GM23338 (cell line): ENCODE measurements at regions not wholly inside any gene's neighbourhood (a gene's known extent, or its start where the extent isn't known, plus 50 kb on each side); places are given as distances from the start of the nearest gene placed in this dataset.

Experiments
- ATAC-seq: fragments of 200-7000 bp; cut with Tn5 transposase; 3 replicates; pipeline ENCODE4 v1.9.1; 2020
- DNase-seq: peaks from one replicate; pipeline ENCODE4 v3.0.0-alpha.2; 2015; ENCODE audit warnings: low spot score
- H2AFZ ChIP-seq: fragments of 200-600 bp; sonication (generic); 2 replicates; pipeline ENCODE4 v1.8.0; 2016; ENCODE audit warnings: antibody characterized with exemption, mild to moderate bottlenecking, moderate library complexity
- H3F3A ChIP-seq: fragments of 200-600 bp; sonication (generic); replicated peaks from 2 replicates; pipeline ENCODE4 v1.8.0; 2017; ENCODE audit warnings: antibody characterized with exemption, mixed run types, low read depth
- H3K27ac ChIP-seq: fragments of 200-600 bp; sonication (generic); 2 replicates; pipeline ENCODE4 v1.6.1; 2016; ENCODE audit warnings: low read depth
- H3K27me3 ChIP-seq: fragments of 200-600 bp; sonication (generic); 2 replicates; pipeline ENCODE4 v1.8.0; 2016; ENCODE audit warnings: mild to moderate bottlenecking, mixed run types, moderate library complexity; ENCODE audit not compliant: insufficient read depth
- H3K36me3 ChIP-seq: fragments of 200-600 bp; sonication (generic); 2 replicates; pipeline ENCODE4 v1.8.0; 2016; ENCODE audit warnings: mild to moderate bottlenecking; ENCODE audit not compliant: insufficient read depth
- H3K4me1 ChIP-seq: fragments of 200-600 bp; sonication (generic); 2 replicates; pipeline ENCODE4 v1.8.0; 2016; ENCODE audit warnings: mild to moderate bottlenecking, moderate library complexity; ENCODE audit not compliant: insufficient read depth
- H3K4me2 ChIP-seq: fragments of 200-600 bp; sonication (generic); 2 replicates; pipeline ENCODE4 v1.7.1; 2017; ENCODE audit warnings: mixed run types
- H3K4me3 ChIP-seq: fragments of 200-600 bp; sonication (generic); 2 replicates; pipeline ENCODE4 v1.6.1; 2016; ENCODE audit warnings: mixed run types
- H3K79me2 ChIP-seq: fragments of 200-600 bp; sonication (generic); replicated peaks from 2 replicates; pipeline ENCODE4 v1.8.0; 2017; ENCODE audit warnings: mild to moderate bottlenecking; ENCODE audit not compliant: insufficient read depth
- H3K9me2 ChIP-seq: fragments of 200-600 bp; sonication (generic); 2 replicates; pipeline ENCODE4 v1.8.0; 2017; ENCODE audit not compliant: insufficient read depth
- H4K20me1 ChIP-seq: fragments of 200-600 bp; sonication (generic); replicated peaks from 2 replicates; pipeline ENCODE4 v1.8.0; 2017; ENCODE audit warnings: mild to moderate bottlenecking; ENCODE audit not compliant: insufficient read depth
- H3K27ac Mint-ChIP-seq: 2 replicates; pipeline ENCODE4 v1.8.0; 2020; ENCODE audit warnings: inconsistent platforms, mild to moderate bottlenecking, moderate library complexity, mixed read lengths
- H3K27me3 Mint-ChIP-seq: 3 replicates; pipeline ENCODE4 v1.8.0; 2022; ENCODE audit warnings: low read depth, mild to moderate bottlenecking, moderate library complexity, mixed read lengths, inconsistent platforms; ENCODE audit not compliant: insufficient read depth, poor library complexity
- H3K36me3 Mint-ChIP-seq: 3 replicates; pipeline ENCODE4 v1.8.0; 2021; ENCODE audit warnings: low read depth, mild to moderate bottlenecking, inconsistent platforms, moderate library complexity, mixed read lengths
- H3K4me1 Mint-ChIP-seq: 3 replicates; pipeline ENCODE4 v1.8.0; 2020; ENCODE audit warnings: mild to moderate bottlenecking, inconsistent platforms, mixed read lengths
- H3K4me3 Mint-ChIP-seq: 3 replicates; pipeline ENCODE4 v1.8.0; 2021; ENCODE audit warnings: moderate library complexity, mild to moderate bottlenecking, inconsistent platforms, mixed read lengths
- H3K9me3 Mint-ChIP-seq: 3 replicates; pipeline ENCODE4 v1.8.0; 2020; ENCODE audit warnings: moderate library complexity, mild to moderate bottlenecking, inconsistent platforms, mixed read lengths
- CREB1 ChIP-seq: fragments of 250-450 bp; sonication (Bioruptor Pico); IDR thresholded peaks from 2 replicates; pipeline ENCODE4 v1.5.0; 2020; ENCODE audit warnings: low read depth, mild to moderate bottlenecking, moderate library complexity
- EZH2 ChIP-seq: fragments of 200-600 bp; sonication (generic); IDR thresholded peaks from one replicate; pipeline ENCODE4 v1.8.0; 2017; ENCODE audit warnings: antibody characterized with exemption, mild to moderate bottlenecking, low read depth; ENCODE audit not compliant: unreplicated experiment
- JUNB ChIP-seq: IDR thresholded peaks from one replicate; pipeline ENCODE4 v1.6.1; 2016; ENCODE audit warnings: antibody characterized with exemption; ENCODE audit not compliant: unreplicated experiment
- NANOG ChIP-seq: IDR thresholded peaks from 2 replicates; pipeline ENCODE4 v1.6.1; 2016; ENCODE audit warnings: antibody characterized with exemption, borderline replicate concordance
- POLR2AphosphoS5 ChIP-seq: IDR thresholded peaks from 2 replicates; pipeline ENCODE4 v1.6.1; 2016; ENCODE audit warnings: antibody characterized with exemption, low read depth
- STAT1 ChIP-seq: IDR thresholded peaks from one replicate; pipeline ENCODE4 v1.6.1; 2016; ENCODE audit warnings: antibody characterized with exemption; ENCODE audit not compliant: unreplicated experiment
- TF ChIP-seq, protein P1 (sequence below): fragments of 250-450 bp; sonication (Bioruptor Pico); IDR thresholded peaks from 2 replicates; pipeline ENCODE4 v1.5.0; 2020; ENCODE audit warnings: mild to moderate bottlenecking, moderate library complexity

DNA sequence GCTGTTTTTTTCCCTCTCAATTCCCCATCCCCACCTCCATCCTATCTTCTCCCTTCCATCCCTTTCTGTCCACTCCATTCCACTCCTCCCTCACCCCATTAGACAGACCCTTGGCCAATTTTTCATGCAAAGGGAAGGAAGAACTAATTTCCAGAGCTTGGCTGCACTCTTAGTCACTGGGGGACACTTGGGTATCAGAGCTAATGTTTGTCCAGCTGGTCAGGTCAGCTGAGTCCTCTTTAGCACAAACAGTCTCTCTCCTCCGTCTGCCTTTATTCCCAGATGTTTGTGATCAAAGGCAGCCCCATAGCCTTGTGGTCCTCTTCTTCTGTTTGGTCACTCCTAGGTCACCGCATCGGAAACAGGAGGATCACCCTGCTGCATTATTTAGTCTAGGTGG, 148.5 kb downstream of the NMUR2 start:
- TF ChIP-seq EZH2: no peak
- no peak for TF ChIP-seq STAT1
- TF ChIP-seq CREB1 (CRISPR knock-in tag): no peak
- TF ChIP-seq NANOG: no peak
- no peak for TF ChIP-seq JUNB
- TF ChIP-seq, protein P1, sequence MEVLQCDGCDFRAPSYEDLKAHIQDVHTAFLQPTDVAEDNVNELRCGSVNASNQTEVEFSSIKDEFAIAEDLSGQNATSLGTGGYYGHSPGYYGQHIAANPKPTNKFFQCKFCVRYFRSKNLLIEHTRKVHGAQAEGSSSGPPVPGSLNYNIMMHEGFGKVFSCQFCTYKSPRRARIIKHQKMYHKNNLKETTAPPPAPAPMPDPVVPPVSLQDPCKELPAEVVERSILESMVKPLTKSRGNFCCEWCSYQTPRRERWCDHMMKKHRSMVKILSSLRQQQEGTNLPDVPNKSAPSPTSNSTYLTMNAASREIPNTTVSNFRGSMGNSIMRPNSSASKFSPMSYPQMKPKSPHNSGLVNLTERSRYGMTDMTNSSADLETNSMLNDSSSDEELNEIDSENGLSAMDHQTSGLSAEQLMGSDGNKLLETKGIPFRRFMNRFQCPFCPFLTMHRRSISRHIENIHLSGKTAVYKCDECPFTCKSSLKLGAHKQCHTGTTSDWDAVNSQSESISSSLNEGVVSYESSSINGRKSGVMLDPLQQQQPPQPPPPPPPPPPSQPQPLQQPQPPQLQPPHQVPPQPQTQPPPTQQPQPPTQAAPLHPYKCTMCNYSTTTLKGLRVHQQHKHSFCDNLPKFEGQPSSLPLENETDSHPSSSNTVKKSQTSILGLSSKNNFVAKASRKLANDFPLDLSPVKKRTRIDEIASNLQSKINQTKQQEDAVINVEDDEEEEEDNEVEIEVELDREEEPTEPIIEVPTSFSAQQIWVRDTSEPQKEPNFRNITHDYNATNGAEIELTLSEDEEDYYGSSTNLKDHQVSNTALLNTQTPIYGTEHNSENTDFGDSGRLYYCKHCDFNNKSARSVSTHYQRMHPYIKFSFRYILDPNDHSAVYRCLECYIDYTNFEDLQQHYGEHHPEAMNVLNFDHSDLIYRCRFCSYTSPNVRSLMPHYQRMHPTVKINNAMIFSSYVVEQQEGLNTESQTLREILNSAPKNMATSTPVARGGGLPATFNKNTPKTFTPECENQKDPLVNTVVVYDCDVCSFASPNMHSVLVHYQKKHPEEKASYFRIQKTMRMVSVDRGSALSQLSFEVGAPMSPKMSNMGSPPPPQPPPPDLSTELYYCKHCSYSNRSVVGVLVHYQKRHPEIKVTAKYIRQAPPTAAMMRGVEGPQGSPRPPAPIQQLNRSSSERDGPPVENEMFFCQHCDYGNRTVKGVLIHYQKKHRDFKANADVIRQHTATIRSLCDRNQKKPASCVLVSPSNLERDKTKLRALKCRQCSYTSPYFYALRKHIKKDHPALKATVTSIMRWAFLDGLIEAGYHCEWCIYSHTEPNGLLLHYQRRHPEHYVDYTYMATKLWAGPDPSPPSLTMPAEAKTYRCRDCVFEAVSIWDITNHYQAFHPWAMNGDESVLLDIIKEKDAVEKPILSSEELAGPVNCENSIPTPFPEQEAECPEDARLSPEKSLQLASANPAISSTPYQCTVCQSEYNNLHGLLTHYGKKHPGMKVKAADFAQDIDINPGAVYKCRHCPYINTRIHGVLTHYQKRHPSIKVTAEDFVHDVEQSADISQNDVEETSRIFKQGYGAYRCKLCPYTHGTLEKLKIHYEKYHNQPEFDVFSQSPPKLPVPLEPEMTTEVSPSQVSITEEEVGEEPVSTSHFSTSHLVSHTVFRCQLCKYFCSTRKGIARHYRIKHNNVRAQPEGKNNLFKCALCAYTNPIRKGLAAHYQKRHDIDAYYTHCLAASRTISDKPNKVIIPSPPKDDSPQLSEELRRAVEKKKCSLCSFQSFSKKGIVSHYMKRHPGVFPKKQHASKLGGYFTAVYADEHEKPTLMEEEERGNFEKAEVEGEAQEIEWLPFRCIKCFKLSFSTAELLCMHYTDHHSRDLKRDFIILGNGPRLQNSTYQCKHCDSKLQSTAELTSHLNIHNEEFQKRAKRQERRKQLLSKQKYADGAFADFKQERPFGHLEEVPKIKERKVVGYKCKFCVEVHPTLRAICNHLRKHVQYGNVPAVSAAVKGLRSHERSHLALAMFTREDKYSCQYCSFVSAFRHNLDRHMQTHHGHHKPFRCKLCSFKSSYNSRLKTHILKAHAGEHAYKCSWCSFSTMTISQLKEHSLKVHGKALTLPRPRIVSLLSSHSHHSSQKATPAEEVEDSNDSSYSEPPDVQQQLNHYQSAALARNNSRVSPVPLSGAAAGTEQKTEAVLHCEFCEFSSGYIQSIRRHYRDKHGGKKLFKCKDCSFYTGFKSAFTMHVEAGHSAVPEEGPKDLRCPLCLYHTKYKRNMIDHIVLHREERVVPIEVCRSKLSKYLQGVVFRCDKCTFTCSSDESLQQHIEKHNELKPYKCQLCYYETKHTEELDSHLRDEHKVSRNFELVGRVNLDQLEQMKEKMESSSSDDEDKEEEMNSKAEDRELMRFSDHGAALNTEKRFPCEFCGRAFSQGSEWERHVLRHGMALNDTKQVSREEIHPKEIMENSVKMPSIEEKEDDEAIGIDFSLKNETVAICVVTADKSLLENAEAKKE (CRISPR knock-in tag): no peak
- Histone ChIP-seq H3K4me1 (no peaks in the 10 kb centered on the region; the same call in 1 of the 2 replicates), H3K79me2 (no peaks in the 10 kb centered on the region), H3K36me3 (no peaks in the 10 kb centered on the region), H4K20me1 (no peaks in the 10 kb centered on the region), H3K4me3 (no peak overlapping the region), H3K9me2 (no peaks in the 10 kb centered on the region), H3K27ac (no peak overlapping the region), H2AFZ (no peak overlapping the region), H3K4me2 (no peak overlapping the region), H3F3A (no peaks in the 10 kb centered on the region), H3K27me3 (peaks cover 34% of the 10 kb centered on the region)
- H3K4me3 Mint-ChIP-seq: no peak overlapping the region
- no peaks in the 10 kb centered on the region for H3K36me3 Mint-ChIP-seq
- H3K9me3 Mint-ChIP-seq: no peaks in the 10 kb centered on the region
- DNase-seq (no peak), ATAC-seq (no peak)
- peaks cover 14% of the 10 kb centered on the region for H3K27me3 Mint-ChIP-seq
- no peak overlapping the region for H3K27ac Mint-ChIP-seq
- H3K4me1 Mint-ChIP-seq: peaks cover 2% of the 10 kb centered on the region; the same call in 1 of the 3 replicates

DNA sequence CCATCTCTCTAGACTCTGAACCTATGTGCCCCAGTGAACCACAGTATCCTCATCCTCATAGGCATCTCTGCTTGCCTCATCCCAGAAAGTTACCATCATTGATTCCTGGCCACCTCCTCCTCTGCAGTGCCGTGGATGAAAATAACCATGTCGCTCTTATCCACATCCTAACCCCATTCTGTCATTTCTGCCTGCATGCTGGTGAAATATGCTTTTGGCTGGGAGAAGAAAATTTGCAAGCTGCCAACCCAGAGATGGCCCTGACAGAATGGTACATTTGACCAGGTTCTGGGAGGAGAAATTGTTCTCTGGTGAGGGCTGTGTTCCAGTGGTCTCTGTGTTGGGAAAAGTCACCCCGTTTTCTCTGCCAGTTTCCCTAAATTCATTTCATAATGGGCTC, 149.7 kb downstream of the NMUR2 start:
- H3K9me2 ChIP-seq: no peaks in the 10 kb centered on the region
- no peaks in the 10 kb centered on the region for H3K79me2 ChIP-seq
- no peak for DNase-seq
- H3K4me1 ChIP-seq: no peaks in the 10 kb centered on the region
- peaks cover 23% of the 10 kb centered on the region for H3K27me3 ChIP-seq
- H3K4me2 ChIP-seq: no peak overlapping the region
- H4K20me1 ChIP-seq: no peaks in the 10 kb centered on the region
- H3K27ac ChIP-seq: no peak overlapping the region
- H3K27ac Mint-ChIP-seq: no peak overlapping the region
- no peak for TF ChIP-seq NANOG
- no peak for TF ChIP-seq POLR2AphosphoS5
- TF ChIP-seq, protein P1 (CRISPR knock-in tag): no peak
- ATAC-seq: no peak
- H3K4me3 Mint-ChIP-seq: no peak overlapping the region
- H3K36me3 ChIP-seq: no peaks in the 10 kb centered on the region
- no peak overlapping the region for H2AFZ ChIP-seq
- H3K27me3 Mint-ChIP-seq: peaks cover 5% of the 10 kb centered on the region
- no peaks in the 10 kb centered on the region for H3K36me3 Mint-ChIP-seq
- H3K4me3 ChIP-seq: no peak overlapping the region
- H3K4me1 Mint-ChIP-seq: no peaks in the 10 kb centered on the region
- no peaks in the 10 kb centered on the region for H3F3A ChIP-seq
- H3K9me3 Mint-ChIP-seq: no peaks in the 10 kb centered on the region
